ENCODE measurements at regions not wholly inside any gene's neighbourhood (a gene's known extent, or its start where the extent isn't known, plus 50 kb on each side); places are given as distances from the start of the nearest gene placed in this dataset.

- TF ChIP-seq, protein P1, sequence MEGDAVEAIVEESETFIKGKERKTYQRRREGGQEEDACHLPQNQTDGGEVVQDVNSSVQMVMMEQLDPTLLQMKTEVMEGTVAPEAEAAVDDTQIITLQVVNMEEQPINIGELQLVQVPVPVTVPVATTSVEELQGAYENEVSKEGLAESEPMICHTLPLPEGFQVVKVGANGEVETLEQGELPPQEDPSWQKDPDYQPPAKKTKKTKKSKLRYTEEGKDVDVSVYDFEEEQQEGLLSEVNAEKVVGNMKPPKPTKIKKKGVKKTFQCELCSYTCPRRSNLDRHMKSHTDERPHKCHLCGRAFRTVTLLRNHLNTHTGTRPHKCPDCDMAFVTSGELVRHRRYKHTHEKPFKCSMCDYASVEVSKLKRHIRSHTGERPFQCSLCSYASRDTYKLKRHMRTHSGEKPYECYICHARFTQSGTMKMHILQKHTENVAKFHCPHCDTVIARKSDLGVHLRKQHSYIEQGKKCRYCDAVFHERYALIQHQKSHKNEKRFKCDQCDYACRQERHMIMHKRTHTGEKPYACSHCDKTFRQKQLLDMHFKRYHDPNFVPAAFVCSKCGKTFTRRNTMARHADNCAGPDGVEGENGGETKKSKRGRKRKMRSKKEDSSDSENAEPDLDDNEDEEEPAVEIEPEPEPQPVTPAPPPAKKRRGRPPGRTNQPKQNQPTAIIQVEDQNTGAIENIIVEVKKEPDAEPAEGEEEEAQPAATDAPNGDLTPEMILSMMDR (IDR thresholded peaks at IDR 0.05): no peak
- H3K27ac ChIP-seq: no peak overlapping the region
- H3K4me3 ChIP-seq: no peak overlapping the region
- DNase-seq (ENCODE audit: low spot score): no peak
Measured at GRCh38 chr12:59517522-59517921, 78.3 kb upstream of the SLC16A7 start.

- TF ChIP-seq, protein P1 (IDR thresholded peaks at IDR 0.05): no peak
- H3K4me3 ChIP-seq: no peak overlapping the region
- H3K27ac ChIP-seq: no peak overlapping the region
- no peak for DNase-seq (ENCODE audit: low spot score)
Measured at GRCh38 chr12:59500915-59501314, 94.9 kb upstream of the SLC16A7 start.

- no peak overlapping the region for H3K4me3 ChIP-seq
- DNase-seq (ENCODE audit: low spot score): no peak
- no peak overlapping the region for H3K27ac ChIP-seq
- TF ChIP-seq, protein P1 (IDR thresholded peaks at IDR 0.05): no peak
Measured at GRCh38 chr12:59500335-59500734, 95.5 kb upstream of the SLC16A7 start.

DNA sequence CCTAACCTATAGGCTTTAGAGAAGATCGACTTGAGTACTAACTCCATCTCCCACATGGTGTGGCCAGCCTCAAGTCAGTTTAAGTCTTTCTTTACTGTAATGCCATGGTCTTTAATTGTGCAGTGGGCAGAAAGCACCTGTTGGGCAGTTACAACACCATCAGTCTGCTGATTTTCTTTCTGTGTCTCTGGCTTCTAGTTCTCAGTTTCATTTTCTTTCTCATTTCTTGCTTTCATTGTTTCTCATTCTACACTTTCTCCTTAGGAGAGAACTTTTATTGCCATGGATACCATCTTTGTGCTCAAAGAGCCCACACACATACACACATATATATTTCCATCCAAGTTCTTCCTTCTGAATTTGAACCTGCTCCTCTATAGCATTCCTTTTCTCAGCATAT lies 96.1 kb upstream of the SLC16A7 start:
- TF ChIP-seq, protein P1 (IDR thresholded peaks at IDR 0.05): no peak
- Histone ChIP-seq H3K27ac (no peak overlapping the region), H3K4me3 (no peak overlapping the region)
- no peak for DNase-seq (ENCODE audit: low spot score)

DNA sequence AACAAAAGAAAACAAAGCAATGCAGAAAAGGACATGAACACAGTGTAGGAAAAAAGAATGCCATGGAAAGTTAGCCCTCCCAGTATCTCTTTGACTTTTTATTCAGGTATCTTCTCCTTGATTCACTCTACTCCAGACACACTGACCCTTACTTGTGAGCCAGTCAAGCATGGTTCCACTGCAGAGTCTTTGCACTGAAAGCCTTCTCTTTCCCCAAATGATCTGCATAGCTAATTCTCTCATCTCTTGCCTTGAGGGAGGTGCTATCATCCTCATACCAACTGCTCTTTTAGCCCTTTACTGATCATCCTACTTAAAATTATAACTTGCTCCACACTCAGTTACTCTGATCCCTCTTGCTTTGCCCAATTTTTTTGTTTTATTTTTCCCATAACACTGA lies 101.2 kb upstream of the SLC16A7 start:
- TF ChIP-seq, protein P1 (IDR thresholded peaks at IDR 0.05): no peak
- no peak overlapping the region for H3K4me3 ChIP-seq
- H3K27ac ChIP-seq: no peak overlapping the region
- no peak for DNase-seq (ENCODE audit: low spot score)

- no peak overlapping the region for H3K27ac ChIP-seq
- no peak for DNase-seq (ENCODE audit: low spot score)
- TF ChIP-seq, protein P1 (IDR thresholded peaks at IDR 0.05): no peak
- no peak overlapping the region for H3K4me3 ChIP-seq
Measured at GRCh38 chr12:59491877-59492276, 104.0 kb upstream of the SLC16A7 start.

DNA sequence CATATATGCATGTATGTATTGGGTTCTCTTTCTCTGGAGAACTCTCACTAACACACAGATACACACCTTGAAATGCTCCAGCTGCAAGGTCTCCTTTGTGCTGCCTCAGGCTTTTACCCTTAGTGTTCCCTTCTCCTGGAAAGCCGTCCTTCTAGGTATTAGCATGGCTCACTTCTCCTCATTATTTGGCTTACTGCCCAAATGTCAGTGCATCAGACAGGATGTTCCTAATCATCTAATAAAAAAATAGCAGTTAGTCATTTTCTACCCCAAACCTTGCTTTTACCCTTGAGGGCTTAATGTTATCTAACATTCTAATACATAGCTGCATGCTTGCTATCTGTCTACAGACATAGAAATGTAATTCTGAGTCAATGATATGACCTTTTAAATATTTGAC lies 109.0 kb upstream of the SLC16A7 start:
- no peak for DNase-seq (ENCODE audit: low spot score)
- Histone ChIP-seq H3K4me3 (no peak overlapping the region), H3K27ac (no peak overlapping the region)
- TF ChIP-seq, protein P1 (IDR thresholded peaks at IDR 0.05): no peak

All from coronary artery (tissue), 2 donors.